ENCODE measurements at regions not wholly inside any gene's neighbourhood (a gene's known extent, or its start where the extent isn't known, plus 50 kb on each side); places are given as distances from the start of the nearest gene placed in this dataset.

DNA sequence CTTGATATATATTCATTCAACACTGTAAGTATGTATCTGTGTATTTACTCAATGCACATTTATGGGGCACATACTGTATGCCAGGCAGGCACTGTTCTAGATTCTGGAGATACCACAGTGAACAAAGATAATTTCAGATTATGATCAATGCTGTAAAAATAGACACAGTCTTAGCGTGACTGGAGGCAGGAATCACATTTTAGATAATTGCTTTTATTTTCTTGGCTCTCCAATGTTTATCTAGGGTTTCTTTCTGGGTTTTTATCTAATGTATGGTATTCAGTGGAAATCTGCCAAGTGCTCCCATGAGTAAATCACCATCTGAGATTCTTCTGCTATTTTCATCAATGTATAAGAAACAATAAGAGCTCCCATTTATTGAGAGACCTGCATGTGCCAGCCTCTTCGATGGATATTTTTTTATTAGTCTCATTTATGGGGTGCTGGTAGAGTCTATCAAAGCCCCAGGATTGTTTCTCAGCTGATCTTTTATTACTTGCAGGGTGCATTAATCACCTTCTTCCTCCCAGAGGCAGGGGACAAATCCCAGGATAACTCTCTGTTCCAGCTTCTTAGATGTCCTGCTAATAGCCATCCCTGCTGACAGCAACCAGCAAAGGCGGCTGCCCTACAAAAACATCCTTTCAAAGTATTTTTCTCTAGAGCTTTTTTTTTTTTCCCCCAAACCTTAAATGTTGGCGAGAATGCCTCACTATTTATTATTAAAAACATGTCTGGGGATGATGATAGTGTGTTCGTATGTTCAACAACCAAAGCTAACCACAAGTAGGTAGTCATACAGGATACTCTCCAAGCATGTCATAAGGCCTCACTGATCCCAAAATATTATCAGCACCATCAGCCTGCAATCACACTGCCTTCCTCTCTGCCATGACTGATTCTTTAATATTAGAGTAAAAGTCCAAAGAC is 331.0 kb upstream of the RASGRP1 start (continued):
- TF ChIP-seq FOXK1 (CRISPR knock-in tag; IDR thresholded peaks at IDR 0.05): no peak

DNA sequence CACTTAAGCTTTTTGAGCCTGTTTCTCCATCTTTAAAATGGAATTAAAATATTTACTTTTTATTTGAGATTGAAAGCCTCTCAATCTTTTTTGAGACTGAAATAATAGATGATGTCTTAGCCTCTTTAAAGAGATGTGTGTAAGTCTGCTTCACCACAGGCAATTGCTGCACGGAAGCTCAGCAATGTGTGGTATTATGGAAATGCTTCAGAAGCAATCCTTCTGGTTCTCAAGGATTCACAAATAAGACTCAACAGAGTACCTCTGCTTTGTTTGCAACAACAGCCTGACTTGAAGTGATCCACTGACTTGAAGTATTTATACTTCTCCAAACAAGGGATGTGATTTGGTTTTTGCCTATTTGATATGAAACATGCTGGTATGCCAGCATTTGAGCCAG is 332.0 kb upstream of the RASGRP1 start:
- H3K4me3 Mint-ChIP-seq: no peak overlapping the region
- peaks cover 11% of the 10 kb centered on the region; the same call in 1 of the 2 replicates for H3K9me3 Mint-ChIP-seq
- H3K4me1 Mint-ChIP-seq: no peaks in the 10 kb centered on the region
- ATAC-seq: no peak
- no peak for TF ChIP-seq NFYB (CRISPR knock-in tag; conservative IDR thresholded peaks at IDR 0.05; ENCODE audit: low read depth)
- TF ChIP-seq, protein P1, sequence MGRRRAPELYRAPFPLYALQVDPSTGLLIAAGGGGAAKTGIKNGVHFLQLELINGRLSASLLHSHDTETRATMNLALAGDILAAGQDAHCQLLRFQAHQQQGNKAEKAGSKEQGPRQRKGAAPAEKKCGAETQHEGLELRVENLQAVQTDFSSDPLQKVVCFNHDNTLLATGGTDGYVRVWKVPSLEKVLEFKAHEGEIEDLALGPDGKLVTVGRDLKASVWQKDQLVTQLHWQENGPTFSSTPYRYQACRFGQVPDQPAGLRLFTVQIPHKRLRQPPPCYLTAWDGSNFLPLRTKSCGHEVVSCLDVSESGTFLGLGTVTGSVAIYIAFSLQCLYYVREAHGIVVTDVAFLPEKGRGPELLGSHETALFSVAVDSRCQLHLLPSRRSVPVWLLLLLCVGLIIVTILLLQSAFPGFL (CRISPR knock-in tag; IDR thresholded peaks at IDR 0.05; ENCODE audit: borderline replicate concordance): no peak
- POLR2A ChIA-PET: no interaction called here
- no peaks in the 10 kb centered on the region for H3K36me3 Mint-ChIP-seq
- DNase-seq (ENCODE audit: low spot score): no peak
- no peak overlapping the region for H3K27ac Mint-ChIP-seq
- H3K27me3 Mint-ChIP-seq (ENCODE audit: low read depth): no peaks in the 10 kb centered on the region; the same call in 1 of the 2 replicates
- CTCF ChIA-PET: no interaction called here

DNA sequence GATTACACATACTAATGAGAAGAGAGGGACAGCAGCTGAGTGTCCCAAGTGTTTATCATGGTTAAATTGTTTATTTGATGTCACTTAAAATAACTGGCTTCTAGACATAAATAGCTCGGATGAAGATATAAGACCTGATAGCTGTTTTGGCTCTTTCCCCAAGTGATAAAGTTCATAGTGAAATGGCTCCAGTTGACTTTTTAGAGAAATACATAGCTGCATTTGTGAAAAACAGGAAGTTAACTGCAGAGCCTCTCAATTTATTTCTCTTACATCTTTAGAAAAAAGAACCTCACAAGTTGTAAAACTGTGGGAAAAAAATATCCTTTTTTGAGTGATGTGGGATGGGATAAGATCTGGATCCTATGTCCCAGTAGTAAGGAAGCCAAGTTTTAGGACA is 332.9 kb upstream of the RASGRP1 start:
- no peak for DNase-seq (ENCODE audit: low spot score)
- ChIA-PET POLR2A (no interaction called here), CTCF (no interaction called here)
- no peaks in the 10 kb centered on the region for H3K4me1 Mint-ChIP-seq
- no peak overlapping the region for H3K27ac Mint-ChIP-seq
- no peak overlapping the region for H3K4me3 Mint-ChIP-seq
- no peaks in the 10 kb centered on the region; the same call in 1 of the 2 replicates for H3K27me3 Mint-ChIP-seq (ENCODE audit: low read depth)
- no peaks in the 10 kb centered on the region for H3K36me3 Mint-ChIP-seq
- peaks cover 5% of the 10 kb centered on the region; the same call in 1 of the 2 replicates for H3K9me3 Mint-ChIP-seq
- ATAC-seq: no peak
- TF ChIP-seq, protein P2, sequence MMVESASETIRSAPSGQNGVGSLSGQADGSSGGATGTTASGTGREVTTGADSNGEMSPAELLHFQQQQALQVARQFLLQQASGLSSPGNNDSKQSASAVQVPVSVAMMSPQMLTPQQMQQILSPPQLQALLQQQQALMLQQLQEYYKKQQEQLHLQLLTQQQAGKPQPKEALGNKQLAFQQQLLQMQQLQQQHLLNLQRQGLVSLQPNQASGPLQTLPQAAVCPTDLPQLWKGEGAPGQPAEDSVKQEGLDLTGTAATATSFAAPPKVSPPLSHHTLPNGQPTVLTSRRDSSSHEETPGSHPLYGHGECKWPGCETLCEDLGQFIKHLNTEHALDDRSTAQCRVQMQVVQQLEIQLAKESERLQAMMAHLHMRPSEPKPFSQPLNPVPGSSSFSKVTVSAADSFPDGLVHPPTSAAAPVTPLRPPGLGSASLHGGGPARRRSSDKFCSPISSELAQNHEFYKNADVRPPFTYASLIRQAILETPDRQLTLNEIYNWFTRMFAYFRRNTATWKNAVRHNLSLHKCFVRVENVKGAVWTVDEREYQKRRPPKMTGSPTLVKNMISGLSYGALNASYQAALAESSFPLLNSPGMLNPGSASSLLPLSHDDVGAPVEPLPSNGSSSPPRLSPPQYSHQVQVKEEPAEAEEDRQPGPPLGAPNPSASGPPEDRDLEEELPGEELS (CRISPR knock-in tag; IDR thresholded peaks at IDR 0.05): no peak
- TF ChIP-seq NR2C2 (CRISPR knock-in tag; IDR thresholded peaks at IDR 0.05): no peak
- TF ChIP-seq JUN (CRISPR knock-in tag; IDR thresholded peaks at IDR 0.05): no peak
- TF ChIP-seq, protein P3, sequence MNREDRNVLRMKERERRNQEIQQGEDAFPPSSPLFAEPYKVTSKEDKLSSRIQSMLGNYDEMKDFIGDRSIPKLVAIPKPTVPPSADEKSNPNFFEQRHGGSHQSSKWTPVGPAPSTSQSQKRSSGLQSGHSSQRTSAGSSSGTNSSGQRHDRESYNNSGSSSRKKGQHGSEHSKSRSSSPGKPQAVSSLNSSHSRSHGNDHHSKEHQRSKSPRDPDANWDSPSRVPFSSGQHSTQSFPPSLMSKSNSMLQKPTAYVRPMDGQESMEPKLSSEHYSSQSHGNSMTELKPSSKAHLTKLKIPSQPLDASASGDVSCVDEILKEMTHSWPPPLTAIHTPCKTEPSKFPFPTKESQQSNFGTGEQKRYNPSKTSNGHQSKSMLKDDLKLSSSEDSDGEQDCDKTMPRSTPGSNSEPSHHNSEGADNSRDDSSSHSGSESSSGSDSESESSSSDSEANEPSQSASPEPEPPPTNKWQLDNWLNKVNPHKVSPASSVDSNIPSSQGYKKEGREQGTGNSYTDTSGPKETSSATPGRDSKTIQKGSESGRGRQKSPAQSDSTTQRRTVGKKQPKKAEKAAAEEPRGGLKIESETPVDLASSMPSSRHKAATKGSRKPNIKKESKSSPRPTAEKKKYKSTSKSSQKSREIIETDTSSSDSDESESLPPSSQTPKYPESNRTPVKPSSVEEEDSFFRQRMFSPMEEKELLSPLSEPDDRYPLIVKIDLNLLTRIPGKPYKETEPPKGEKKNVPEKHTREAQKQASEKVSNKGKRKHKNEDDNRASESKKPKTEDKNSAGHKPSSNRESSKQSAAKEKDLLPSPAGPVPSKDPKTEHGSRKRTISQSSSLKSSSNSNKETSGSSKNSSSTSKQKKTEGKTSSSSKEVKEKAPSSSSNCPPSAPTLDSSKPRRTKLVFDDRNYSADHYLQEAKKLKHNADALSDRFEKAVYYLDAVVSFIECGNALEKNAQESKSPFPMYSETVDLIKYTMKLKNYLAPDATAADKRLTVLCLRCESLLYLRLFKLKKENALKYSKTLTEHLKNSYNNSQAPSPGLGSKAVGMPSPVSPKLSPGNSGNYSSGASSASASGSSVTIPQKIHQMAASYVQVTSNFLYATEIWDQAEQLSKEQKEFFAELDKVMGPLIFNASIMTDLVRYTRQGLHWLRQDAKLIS (CRISPR knock-in tag; IDR thresholded peaks at IDR 0.05; ENCODE audit: borderline replicate concordance): no peak
- no peak for TF ChIP-seq ESRRA (CRISPR knock-in tag; IDR thresholded peaks at IDR 0.05; ENCODE audit: borderline replicate concordance)
- no peak for TF ChIP-seq HMGA2 (CRISPR knock-in tag; IDR thresholded peaks at IDR 0.05)
- TF ChIP-seq ELF4 (CRISPR knock-in tag; IDR thresholded peaks at IDR 0.05; ENCODE audit: low read depth): no peak
- TF ChIP-seq, protein P4, sequence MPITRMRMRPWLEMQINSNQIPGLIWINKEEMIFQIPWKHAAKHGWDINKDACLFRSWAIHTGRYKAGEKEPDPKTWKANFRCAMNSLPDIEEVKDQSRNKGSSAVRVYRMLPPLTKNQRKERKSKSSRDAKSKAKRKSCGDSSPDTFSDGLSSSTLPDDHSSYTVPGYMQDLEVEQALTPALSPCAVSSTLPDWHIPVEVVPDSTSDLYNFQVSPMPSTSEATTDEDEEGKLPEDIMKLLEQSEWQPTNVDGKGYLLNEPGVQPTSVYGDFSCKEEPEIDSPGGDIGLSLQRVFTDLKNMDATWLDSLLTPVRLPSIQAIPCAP (CRISPR knock-in tag; IDR thresholded peaks at IDR 0.05): no peak
- TF ChIP-seq, protein P5, sequence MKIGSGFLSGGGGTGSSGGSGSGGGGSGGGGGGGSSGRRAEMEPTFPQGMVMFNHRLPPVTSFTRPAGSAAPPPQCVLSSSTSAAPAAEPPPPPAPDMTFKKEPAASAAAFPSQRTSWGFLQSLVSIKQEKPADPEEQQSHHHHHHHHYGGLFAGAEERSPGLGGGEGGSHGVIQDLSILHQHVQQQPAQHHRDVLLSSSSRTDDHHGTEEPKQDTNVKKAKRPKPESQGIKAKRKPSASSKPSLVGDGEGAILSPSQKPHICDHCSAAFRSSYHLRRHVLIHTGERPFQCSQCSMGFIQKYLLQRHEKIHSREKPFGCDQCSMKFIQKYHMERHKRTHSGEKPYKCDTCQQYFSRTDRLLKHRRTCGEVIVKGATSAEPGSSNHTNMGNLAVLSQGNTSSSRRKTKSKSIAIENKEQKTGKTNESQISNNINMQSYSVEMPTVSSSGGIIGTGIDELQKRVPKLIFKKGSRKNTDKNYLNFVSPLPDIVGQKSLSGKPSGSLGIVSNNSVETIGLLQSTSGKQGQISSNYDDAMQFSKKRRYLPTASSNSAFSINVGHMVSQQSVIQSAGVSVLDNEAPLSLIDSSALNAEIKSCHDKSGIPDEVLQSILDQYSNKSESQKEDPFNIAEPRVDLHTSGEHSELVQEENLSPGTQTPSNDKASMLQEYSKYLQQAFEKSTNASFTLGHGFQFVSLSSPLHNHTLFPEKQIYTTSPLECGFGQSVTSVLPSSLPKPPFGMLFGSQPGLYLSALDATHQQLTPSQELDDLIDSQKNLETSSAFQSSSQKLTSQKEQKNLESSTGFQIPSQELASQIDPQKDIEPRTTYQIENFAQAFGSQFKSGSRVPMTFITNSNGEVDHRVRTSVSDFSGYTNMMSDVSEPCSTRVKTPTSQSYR (CRISPR knock-in tag; IDR thresholded peaks at IDR 0.05): no peak
- TF ChIP-seq CREM (CRISPR knock-in tag; IDR thresholded peaks at IDR 0.05): no peak
- TF ChIP-seq, protein P6, sequence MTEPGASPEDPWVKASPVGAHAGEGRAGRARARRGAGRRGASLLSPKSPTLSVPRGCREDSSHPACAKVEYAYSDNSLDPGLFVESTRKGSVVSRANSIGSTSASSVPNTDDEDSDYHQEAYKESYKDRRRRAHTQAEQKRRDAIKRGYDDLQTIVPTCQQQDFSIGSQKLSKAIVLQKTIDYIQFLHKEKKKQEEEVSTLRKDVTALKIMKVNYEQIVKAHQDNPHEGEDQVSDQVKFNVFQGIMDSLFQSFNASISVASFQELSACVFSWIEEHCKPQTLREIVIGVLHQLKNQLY (CRISPR knock-in tag; IDR thresholded peaks at IDR 0.05): no peak
- TF ChIP-seq, protein P7, sequence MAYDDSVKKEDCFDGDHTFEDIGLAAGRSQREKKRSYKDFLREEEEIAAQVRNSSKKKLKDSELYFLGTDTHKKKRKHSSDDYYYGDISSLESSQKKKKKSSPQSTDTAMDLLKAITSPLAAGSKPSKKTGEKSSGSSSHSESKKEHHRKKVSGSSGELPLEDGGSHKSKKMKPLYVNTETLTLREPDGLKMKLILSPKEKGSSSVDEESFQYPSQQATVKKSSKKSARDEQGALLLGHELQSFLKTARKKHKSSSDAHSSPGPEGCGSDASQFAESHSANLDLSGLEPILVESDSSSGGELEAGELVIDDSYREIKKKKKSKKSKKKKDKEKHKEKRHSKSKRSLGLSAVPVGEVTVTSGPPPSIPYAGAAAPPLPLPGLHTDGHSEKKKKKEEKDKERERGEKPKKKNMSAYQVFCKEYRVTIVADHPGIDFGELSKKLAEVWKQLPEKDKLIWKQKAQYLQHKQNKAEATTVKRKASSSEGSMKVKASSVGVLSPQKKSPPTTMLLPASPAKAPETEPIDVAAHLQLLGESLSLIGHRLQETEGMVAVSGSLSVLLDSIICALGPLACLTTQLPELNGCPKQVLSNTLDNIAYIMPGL (CRISPR knock-in tag; IDR thresholded peaks at IDR 0.05): no peak
- TF ChIP-seq SMAD3 (CRISPR knock-in tag; IDR thresholded peaks at IDR 0.05; ENCODE audit: borderline replicate concordance): no peak
